Embryonic facial prominence (tissue), 1 donor: ENCODE measurements at regions not wholly inside any gene's neighbourhood (a gene's known extent, or its start where the extent isn't known, plus 50 kb on each side); places are given as distances from the start of the nearest gene placed in this dataset.
"Not testable (repeated sequence)": the region's sequence is repeated elsewhere in the genome, so short reads cannot be mapped to it uniquely, and the experiment has no call there.

Experiments
- DNase-seq: peaks from one replicate; pipeline ENCODE4 v3.0.0-alpha.2; 2016; ENCODE audit errors: extremely low spot score

DNA sequence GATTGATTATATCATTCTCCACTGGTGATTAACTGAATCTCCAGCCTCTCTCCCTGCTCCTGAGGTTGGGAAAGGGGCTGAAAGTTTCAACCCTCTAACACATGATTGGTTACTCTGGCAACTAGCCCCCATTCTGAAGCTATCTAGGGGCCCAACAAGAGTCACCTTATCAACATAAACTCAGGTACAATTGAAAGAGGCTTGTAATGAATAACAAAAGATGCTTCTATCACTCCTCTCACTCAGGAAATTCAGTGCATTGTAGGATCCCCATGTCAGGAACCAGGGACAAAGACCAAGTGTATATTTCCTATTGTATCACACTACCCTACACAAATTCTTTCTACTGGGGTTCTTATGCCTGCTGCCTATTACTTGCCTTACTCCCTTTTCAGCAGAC, 123.9 kb upstream of the SLC13A1 start:
- no peak for DNase-seq

DNA sequence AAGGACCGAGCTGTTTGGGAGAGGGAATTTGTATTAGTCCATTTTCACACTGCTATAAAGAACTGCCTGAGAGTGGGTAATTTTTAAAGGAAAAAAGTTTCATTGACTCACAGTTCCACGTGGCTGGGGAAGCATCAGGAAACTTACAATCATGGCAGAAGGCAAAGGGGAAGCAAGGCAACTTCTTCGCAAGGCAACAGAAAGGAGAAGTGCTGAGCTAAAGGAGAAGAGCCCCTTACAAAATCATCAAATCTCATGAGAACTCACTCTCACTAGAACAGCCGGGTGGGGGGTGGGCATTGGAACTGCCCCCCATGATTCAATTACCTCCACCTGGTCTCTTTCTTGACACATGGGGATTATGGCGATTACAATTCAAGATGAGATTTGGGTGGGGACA, 121.8 kb upstream of the SLC13A1 start:
- DNase-seq: not testable (repeated sequence)

DNA sequence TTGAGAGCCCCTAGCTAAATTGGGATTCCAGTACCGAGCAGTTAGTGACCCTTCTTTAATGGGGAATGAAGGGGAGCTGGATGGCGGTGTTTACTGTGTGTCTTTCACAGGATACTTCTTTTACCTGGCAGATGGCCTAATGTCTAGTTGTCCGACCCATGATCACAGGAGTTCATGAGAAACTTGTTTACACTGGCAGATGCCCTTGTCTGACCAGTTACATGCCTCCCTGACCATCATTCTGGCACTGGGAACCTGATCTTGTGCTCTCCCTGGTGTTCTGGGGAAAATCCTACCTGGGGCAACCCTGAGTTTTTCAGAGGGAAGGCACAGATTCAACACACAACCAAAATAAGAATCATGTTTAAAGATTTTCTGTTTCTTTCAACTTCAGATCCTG, 120.1 kb upstream of the SLC13A1 start:
- DNase-seq: no peak

DNA sequence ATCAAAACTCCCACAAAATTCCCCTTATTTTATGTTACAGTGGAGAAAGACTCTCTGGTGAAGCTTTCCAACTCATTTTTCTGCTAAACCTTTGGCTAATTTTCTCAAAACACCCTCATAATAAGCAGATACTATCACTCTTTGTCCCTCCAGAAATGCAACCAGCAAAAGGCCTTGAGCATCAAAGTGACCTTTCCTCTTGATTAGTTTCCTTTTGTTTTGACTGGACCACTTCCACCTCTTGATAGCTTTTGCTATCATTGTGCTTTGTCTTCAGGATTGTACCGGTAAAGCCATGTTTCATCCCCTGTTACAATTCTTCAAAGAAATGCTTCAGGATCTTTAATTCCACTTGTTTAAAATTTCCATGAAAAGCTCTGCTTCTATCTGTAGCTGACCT, 115.1 kb upstream of the SLC13A1 start:
- no peak for DNase-seq

DNA sequence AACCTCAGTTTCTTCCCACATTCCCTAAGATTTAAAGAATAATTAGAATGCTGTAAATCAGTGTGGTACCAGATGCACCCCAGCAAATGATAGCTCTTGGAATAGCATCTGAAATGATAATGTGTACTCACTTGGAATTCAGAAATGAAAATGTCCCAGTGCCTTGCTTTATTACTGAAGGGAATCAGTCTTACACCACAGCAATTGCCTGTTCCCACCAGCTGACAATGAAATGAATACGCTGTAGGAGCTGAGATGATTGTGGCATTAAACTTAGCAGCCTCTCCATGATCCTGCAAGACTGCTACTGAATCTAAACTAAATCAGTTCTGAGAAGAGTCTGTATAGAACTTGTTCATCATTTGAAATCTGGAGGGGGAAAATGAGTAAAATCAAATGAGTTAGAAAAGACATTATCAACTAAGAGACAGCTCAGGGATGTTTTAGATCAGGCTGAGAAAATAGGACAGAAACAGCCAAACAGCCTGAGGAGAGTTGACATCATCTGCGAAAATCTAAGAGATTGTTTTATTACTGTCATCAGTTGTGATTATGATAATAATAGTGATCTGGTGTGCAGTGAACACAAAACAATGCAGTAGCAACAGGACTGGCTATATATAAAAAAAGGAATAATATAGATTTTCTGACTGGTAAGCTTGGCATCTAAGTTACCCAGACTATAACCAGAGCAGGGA, 108.6 kb upstream of the SLC13A1 start:
- DNase-seq: no peak

DNA sequence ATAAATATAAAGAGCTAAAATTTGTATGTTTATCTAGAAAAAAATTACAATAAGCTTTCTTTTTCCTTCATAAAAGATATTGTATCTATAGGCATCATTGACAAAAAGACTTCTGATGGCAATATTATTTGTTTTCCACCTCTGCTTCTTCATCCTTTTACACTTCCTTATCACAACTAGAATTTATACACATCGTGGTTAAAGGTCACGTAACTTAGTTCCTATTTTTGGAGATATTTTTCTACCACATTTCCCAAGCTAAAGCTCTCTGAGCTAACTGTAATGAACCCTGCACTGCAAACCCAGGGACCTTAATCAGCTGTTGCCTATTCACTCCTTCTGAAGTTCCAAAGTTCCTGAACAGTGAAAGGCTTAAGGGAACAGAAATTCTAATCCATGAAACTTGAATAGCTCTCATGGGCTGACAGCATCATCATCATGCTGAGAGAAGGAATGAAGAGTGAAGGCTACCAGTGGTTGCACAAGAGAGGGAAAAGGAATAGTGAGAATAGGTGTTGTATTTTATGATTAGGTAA, 106.1 kb upstream of the SLC13A1 start:
- DNase-seq: no peak

DNA sequence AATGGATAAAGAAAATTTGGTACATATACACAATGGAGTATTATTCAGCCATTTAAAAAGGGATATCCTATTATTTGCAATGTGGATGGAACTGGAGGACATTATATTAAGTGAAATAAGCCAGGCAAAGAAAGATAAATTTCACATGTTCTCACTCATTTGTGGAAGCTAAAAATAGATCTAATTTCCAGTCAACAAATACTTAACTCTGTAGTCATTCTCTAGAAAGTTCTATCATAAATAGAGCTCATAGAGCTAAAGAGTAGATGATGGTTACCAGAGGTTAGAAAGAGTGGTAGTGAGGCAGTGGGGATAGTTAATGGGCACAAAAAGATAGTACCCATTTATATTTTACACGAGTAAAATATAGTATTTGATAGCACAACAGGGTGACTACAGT, 104.2 kb upstream of the SLC13A1 start:
- DNase-seq: no peak

DNA sequence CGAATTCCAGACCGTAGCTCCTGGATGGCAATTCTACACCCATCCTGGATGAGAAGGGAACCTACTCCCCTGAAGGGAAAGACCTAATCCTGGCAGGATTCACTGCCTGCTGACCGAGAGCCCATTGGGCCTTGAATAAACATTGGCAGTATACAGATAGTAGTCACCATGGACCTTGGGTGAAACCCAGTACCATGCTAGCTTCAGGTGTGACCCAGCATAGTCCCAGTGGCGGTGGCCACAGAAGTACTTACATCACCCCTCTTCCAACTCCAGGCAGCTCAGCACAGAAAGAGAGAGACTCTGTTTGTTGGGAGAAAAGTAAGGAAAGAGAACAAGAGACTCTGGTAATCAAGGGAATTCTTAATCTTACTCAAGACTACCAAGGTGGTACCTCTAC, 97.2 kb upstream of the SLC13A1 start:
- no peak for DNase-seq

DNA sequence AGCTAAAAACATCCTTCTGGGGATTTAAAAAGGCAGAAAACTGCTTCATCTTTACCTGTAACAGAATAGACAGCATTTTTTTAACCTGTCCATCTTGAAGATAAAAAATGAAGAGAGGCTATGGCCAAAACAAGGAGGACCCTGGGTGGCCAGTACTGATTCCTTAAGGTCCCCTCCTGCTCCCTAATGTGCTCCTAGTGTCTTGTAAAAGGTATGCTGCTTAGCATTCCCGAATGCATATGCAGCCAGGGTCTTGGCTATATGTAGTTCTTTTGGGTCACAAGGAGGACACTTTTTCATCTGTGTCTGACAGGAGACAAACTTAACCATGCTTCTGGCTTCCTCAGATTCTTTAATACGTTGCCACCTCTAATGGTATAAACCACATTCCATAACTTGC, 93.9 kb upstream of the SLC13A1 start:
- DNase-seq: no peak

DNA sequence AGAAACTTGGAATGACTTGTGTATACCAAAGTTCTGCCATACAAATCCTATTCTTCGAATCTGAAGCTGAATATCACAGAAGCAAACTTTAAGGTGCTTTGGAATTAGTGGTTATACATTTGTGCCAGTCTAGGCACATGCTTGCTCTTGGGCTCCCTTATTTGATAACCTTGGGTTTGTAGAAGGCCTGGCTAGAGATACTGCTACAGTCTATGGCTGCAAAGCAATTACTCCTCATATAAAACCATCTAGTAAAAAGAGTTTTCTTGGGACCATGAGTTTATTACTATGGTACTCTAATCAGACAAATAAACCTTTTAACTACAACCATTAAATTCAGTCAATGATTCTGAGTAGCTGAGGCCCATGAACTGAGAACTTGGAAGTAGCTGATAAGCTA, 92.5 kb upstream of the SLC13A1 start:
- DNase-seq: no peak

DNA sequence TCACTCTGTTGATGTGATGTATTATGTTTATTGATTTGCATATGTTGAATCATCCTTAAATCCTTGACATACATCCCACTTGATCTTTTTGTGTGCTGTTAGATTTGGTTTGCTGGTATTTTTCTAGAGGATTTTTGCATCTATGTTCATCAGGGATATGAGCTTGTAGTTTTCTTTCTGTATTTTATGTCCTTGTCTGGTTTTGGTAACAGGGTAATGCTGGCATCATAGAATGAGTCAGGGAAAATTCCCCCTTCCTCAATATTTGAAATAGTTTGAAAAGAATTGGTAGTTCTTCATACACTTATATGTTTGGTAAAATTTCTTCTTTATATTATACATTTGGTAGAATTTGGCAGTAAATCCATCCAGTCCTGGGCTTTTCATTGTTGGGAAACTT, 89.4 kb upstream of the SLC13A1 start:
- DNase-seq: no peak

DNA sequence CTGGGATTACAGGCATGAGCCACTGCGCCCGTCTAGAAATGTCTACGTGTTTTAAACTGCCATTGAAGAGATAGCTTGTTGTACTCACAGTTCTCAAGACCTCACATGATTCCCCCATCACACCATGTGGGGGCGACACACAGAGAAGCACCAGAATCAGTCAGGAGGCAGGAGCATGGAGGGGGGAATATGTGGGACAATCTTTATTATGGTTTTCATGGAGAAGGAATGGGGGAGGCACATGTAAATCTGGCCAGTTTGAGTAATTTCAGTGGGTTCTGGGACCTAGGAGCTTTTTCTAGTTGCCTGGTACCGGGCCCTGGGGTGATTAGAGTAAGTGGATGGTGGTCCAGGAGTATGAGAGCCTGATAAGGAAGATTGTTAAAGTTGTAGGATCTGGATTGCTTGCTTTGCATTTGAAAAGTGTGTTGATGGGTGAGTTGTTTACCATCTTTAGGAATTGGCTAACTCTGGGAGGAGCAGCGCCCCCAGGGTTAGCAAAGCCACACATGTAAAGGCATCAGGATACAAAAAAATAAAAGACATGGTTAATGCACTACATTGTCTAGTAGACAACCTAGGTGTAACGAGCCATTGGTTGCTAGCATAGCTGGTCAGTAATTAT, 85.4 kb upstream of the SLC13A1 start:
- no peak for DNase-seq

DNA sequence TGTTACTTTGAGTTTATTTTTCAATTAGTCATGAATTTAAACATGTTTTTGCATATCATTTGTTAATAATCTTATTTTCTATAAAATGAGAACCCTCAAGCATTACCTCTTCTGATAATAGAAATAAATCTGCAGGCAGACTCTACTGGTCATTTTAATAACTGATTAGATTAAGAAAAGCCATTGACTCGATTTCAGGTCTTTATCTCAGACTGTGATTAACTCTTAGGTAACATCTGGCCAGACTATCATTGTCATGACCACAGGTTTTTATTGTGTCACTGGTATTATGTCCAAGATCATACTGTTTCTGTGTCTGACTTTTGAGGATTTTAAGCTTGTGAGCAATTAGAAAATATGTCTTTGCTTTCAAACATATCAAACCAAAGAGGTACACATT, 83.6 kb upstream of the SLC13A1 start:
- no peak for DNase-seq

DNA sequence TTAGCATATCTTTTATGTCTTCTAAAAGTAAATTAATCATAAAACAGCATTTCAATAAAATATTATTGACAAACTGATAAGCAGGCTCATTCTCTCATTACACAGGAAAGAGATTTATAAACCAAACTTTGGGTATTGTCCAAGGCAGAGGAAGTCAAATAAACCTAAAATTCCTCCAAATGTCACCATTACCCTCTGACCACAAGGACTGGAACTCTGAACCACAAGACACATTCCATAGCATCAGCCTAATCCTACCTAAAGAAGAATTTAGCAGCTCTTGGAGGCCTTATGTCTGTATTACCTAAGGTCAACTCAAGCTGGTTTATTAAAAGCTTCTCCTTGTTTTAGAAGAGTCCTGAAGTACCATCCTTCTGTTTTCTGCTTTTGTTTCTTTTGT, 82.4 kb upstream of the SLC13A1 start:
- DNase-seq: no peak

DNA sequence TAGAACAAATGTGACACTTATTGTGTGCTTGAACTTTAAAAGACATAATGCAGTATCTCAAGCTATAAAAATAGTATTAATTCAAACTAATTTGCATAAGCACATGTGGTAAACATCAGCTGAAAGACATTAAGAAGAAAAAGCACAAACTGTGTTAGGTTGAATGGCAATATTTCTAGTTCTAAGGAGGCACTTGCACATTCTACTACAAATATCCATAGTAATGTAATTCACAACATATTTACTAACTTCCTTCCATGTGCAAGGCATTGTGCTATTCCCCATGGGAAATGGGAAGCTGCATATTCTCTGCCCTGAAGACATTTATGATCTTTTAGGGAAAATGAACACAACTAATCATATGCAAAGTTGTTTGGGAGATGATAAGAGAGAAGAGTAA, 80.2 kb upstream of the SLC13A1 start:
- DNase-seq: no peak

DNA sequence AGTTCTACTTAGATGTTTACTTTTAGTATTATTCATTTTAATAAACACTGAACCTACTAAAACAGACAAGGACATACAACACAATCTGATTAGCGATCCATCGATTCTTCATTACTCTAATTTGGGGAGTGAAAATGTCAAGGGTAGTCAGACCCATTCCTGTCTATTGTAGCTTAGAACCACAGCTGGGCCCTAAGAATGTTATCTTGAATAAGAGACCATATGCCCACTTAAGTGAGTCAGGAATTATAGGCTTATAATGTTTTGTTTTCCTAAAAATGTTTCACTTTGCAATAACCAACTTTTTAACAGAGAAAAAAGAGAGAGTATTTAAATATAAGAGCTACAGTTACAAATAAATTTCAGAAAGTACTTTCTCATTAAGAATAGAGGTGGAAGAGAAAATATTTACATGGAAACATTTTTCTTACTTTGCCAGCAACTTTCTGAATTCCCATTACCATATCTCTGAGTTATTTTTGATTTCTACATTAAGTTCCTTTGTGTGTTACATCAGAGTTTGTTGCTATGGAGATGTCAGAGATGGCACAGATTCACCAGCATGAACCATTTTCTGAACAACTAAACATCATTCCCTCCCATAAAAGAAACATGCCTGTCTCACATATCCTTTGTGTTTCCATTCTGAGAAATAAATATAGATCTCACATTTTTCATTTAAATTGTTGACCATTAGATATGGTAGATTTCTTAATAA, 75.4 kb upstream of the SLC13A1 start:
- no peak for DNase-seq

DNA sequence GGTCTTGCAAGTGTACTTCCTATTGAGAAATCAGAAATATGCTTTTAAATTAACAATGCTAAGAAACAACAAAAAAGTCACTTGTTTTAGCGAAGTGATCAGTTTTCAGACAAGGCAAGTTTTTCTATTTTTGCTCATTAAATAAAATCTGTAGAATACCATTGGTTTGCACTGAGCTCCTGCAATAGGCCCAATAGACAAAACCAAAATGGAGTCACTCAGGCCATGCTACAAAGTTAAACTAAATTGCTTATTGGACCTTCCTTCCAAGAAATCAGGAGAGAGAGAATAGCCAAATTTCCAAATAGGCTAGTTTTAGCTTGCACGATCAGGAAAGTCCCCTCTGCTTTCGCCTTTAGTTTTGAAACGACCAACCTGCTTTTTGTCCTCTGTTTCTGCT, 73.4 kb upstream of the SLC13A1 start:
- no peak for DNase-seq

DNA sequence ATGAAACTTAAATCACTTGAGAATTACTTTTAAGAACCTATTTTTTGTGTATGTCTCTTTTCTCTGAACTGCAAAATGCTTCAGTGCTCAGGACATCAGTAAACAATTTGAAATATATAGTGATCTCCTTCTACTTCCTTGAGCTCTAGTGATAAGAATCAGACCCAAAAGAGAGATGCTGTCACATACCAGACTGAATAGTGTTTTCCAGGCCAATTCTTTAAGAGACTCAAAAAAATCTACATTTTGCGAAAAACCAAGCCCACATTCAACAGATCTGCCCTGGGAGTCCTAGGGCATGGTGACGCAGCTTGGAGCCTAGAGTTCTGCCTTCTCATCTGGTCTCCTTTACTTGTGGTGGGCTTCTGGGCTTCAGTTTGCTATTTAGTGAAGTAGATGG, 72.1 kb upstream of the SLC13A1 start:
- DNase-seq: no peak

DNA sequence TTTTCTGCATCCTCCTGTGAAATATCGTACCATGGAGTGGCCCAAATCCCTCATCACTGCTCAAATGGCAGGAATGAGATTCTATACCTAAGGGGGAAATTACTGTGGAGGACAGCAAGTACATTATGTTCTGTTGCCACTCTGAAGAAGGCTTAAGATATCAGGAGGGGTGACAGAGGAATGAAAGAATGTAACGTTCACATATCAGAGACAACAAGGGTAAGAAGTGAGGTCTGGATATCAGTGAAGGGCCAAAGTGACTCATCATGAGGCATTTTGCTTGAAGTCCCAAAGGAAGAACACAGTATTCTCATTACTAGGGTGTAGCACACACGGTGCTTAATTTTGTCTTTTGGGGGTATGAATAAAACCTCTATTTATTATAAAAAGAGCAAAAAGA, 71.5 kb upstream of the SLC13A1 start:
- DNase-seq: no peak

DNA sequence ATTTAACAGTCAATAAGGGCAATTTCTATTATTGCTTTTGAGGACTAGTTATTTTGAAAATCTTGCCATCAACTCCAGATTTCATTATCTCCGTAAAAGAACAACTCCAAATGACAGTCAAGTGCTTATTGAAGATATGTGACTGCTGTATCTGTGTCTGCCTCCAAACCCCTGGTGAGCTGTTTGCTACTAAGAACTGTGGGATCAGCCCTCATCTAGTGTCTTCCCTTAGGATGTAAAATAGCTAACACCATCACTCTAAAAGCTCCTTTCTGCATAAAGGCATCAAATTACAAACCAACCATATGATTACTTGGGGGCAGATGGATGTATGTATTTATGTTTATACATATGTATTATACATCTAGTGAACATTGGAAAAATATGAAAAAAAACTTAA, 70.8 kb upstream of the SLC13A1 start:
- no peak for DNase-seq

DNA sequence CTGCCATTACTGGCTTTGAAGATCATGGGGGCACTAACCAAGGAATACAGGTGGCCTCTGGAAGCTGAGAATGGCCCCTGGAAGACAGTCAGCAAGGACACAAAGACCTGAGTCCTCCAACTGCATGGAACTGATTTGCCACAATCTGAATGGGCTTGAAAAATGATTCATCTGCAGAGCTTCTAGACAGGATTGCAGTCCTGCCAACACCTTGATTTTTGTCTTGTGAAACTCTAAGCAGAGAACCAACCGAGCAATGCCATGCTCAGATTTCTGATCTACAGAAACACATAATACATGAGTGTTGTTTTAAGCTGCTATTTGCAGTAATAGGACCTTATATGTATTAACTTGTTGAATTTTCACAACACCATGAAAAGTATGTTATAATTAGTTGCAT, 66.1 kb upstream of the SLC13A1 start:
- DNase-seq: no peak

DNA sequence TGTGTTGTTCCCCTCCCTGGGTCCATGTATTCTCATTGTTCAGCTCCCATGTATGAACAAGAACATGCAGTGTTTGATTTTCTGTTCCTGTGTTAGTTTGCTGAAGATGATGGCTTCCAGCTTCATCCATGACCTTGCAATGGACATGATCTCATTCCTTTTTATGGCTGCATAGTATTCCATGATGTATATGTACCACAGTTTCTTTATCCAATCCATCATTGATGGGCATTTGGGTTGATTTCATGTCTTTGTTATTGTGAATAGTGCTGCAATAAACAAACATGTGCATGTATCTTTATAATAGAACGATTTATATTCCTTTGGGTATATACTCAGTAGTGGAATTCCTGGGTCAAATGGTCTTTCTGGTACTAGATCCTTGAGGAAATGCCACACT, 65.1 kb upstream of the SLC13A1 start:
- not testable (repeated sequence) for DNase-seq

DNA sequence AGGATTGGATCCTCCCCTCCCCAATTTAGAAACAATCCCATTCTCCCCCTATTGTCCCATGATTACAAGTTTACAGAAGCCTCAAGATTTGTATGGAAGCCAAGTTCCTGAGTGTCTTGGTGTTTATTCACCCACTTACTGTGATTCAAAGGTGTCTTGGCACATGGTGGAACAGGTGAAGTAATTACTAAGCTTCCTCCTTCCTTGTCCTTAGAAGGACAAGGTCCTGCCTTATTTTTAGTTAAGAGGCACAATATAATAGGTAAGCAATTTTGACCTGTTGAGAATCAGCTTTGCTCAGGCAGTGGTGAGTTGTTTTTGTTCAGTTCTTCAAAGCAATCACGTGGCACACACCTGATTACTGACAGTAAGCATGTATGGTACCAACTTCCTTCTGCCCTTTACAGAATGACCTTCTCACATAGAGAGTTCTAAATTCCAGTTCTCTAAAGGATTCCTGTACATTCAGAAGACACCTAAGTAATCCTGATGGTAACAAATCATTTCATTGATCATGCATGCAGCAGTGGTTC, 60.7 kb upstream of the SLC13A1 start:
- DNase-seq: no peak
